ENCODE measurements at regions not wholly inside any gene's neighbourhood (a gene's known extent, or its start where the extent isn't known, plus 50 kb on each side); places are given as distances from the start of the nearest gene placed in this dataset.
"Not testable (repeated sequence)": the region's sequence is repeated elsewhere in the genome, so short reads cannot be mapped to it uniquely, and the experiment has no call there.

- Histone ChIP-seq H3K9ac (ENCODE audit: low read length) (no peak overlapping the region), H2AFZ (ENCODE audit: low read length) (no peak overlapping the region), H3K9me2 (replicated peaks; ENCODE audit: insufficient read depth, low read length) (no peaks in the 10 kb centered on the region), H3K27me3 (replicated peaks; ENCODE audit: insufficient read depth, low read length) (peaks cover 6% of the 10 kb centered on the region; the same call in 1 of the 2 replicates), H3K27ac (ENCODE audit: low read length) (no peak overlapping the region), H3K4me2 (ENCODE audit: low read depth, low read length) (no peak overlapping the region), H3K79me2 (ENCODE audit: low read length) (no peaks in the 10 kb centered on the region), H3F3A (ENCODE audit: insufficient read depth, low read length) (0 out of 2 replicates have a peak, but pooled peaks cover 3% of the 10 kb centered on the region), H3K4me3 (ENCODE audit: low read length) (no peak overlapping the region), H3K36me3 (replicated peaks; ENCODE audit: insufficient read depth, low read length) (no peaks in the 10 kb centered on the region), H4K20me1 (ENCODE audit: insufficient read depth, low read length) (no peaks in the 10 kb centered on the region), H3K4me1 (ENCODE audit: low read length) (peaks cover 15% of the 10 kb centered on the region), H3K9me3 (replicated peaks; ENCODE audit: insufficient read depth, low read length) (no peaks in the 10 kb centered on the region)
- no peak for DNase-seq
- TF ChIP-seq CTCF (IDR thresholded peaks at IDR 0.05; ENCODE audit: low read length) = no peak
- TF ChIP-seq EZH2phosphoT487 (IDR thresholded peaks at IDR 0.05; ENCODE audit: low read length) = no peak
- TF ChIP-seq EZH2 (optimal IDR thresholded peaks at IDR 0.05; ENCODE audit: low read depth, low read length) = no peak
Observed at GRCh38 chr3:29022976-29023375, 257.9 kb upstream of the RBMS3 start.

- Histone ChIP-seq H4K20me1 (ENCODE audit: insufficient read depth, low read length) (no peaks in the 10 kb centered on the region), H3K27me3 (replicated peaks; ENCODE audit: insufficient read depth, low read length) (peaks cover 6% of the 10 kb centered on the region; the same call in 1 of the 2 replicates), H3K4me2 (ENCODE audit: low read depth, low read length) (peak overlapping the region; percentile 28; the same call in 1 of the 2 replicates), H3K79me2 (ENCODE audit: low read length) (no peaks in the 10 kb centered on the region), H3K4me1 (ENCODE audit: low read length) (peaks cover 15% of the 10 kb centered on the region), H3K4me3 (ENCODE audit: low read length) (no peak overlapping the region), H2AFZ (ENCODE audit: low read length) (no peak overlapping the region), H3K27ac (ENCODE audit: low read length) (peak overlapping the region; percentile 15; the same call in 1 of the 2 replicates), H3K9me2 (replicated peaks; ENCODE audit: insufficient read depth, low read length) (no peaks in the 10 kb centered on the region), H3F3A (ENCODE audit: insufficient read depth, low read length) (0 out of 2 replicates have a peak, but pooled peaks cover 3% of the 10 kb centered on the region), H3K36me3 (replicated peaks; ENCODE audit: insufficient read depth, low read length) (no peaks in the 10 kb centered on the region), H3K9ac (ENCODE audit: low read length) (no peak overlapping the region), H3K9me3 (replicated peaks; ENCODE audit: insufficient read depth, low read length) (no peaks in the 10 kb centered on the region)
- peak; percentile 61 for DNase-seq
- no peak for TF ChIP-seq CTCF (IDR thresholded peaks at IDR 0.05; ENCODE audit: low read length)
- TF ChIP-seq EZH2 (optimal IDR thresholded peaks at IDR 0.05; ENCODE audit: low read depth, low read length) = no peak
- TF ChIP-seq EZH2phosphoT487 (IDR thresholded peaks at IDR 0.05; ENCODE audit: low read length) = no peak
Observed at GRCh38 chr3:29026286-29026685, 254.6 kb upstream of the RBMS3 start.

GRCh38 chr3:29026959-29027358 lies 253.9 kb upstream of the RBMS3 start:
- Histone ChIP-seq H3K27ac (ENCODE audit: low read length) (no peak overlapping the region), H3K9me2 (replicated peaks; ENCODE audit: insufficient read depth, low read length) (no peaks in the 10 kb centered on the region), H3K79me2 (ENCODE audit: low read length) (no peaks in the 10 kb centered on the region), H2AFZ (ENCODE audit: low read length) (no peak overlapping the region), H3K9me3 (replicated peaks; ENCODE audit: insufficient read depth, low read length) (no peaks in the 10 kb centered on the region), H3K27me3 (replicated peaks; ENCODE audit: insufficient read depth, low read length) (peaks cover 1% of the 10 kb centered on the region; the same call in 1 of the 2 replicates), H3K4me1 (ENCODE audit: low read length) (peaks cover 15% of the 10 kb centered on the region), H4K20me1 (ENCODE audit: insufficient read depth, low read length) (no peaks in the 10 kb centered on the region), H3F3A (ENCODE audit: insufficient read depth, low read length) (0 out of 2 replicates have a peak, but pooled peaks cover 3% of the 10 kb centered on the region), H3K36me3 (replicated peaks; ENCODE audit: insufficient read depth, low read length) (no peaks in the 10 kb centered on the region), H3K4me3 (ENCODE audit: low read length) (no peak overlapping the region), H3K9ac (ENCODE audit: low read length) (no peak overlapping the region), H3K4me2 (ENCODE audit: low read depth, low read length) (peak overlapping the region; percentile 28; the same call in 1 of the 2 replicates)
- no peak for DNase-seq
- TF ChIP-seq CTCF (IDR thresholded peaks at IDR 0.05; ENCODE audit: low read length) (no peak), EZH2 (optimal IDR thresholded peaks at IDR 0.05; ENCODE audit: low read depth, low read length) (no peak), EZH2phosphoT487 (IDR thresholded peaks at IDR 0.05; ENCODE audit: low read length) (no peak)

- not testable (repeated sequence) for H3K9ac ChIP-seq (ENCODE audit: low read length); H3K4me3 ChIP-seq (ENCODE audit: low read length); H3K4me2 ChIP-seq (ENCODE audit: low read depth, low read length); H3K27me3 ChIP-seq (replicated peaks; ENCODE audit: insufficient read depth, low read length); H3K9me2 ChIP-seq (replicated peaks; ENCODE audit: insufficient read depth, low read length); H3K9me3 ChIP-seq (replicated peaks; ENCODE audit: insufficient read depth, low read length); H3K79me2 ChIP-seq (ENCODE audit: low read length); DNase-seq; H3K27ac ChIP-seq (ENCODE audit: low read length); H4K20me1 ChIP-seq (ENCODE audit: insufficient read depth, low read length); H3K36me3 ChIP-seq (replicated peaks; ENCODE audit: insufficient read depth, low read length); H2AFZ ChIP-seq (ENCODE audit: low read length)
- H3K4me1 ChIP-seq (ENCODE audit: low read length) = peaks cover 16% of the 10 kb centered on the region
- peaks cover 17% of the 10 kb centered on the region; the same call in 1 of the 2 replicates for H3F3A ChIP-seq (ENCODE audit: insufficient read depth, low read length)
Observed at GRCh38 chr3:29031175-29031574, 249.7 kb upstream of the RBMS3 start.

All from MM.1S (cell line).